WTC11 (cell line): ENCODE measurements at regions not wholly inside any gene's neighbourhood (a gene's known extent, or its start where the extent isn't known, plus 50 kb on each side); places are given as distances from the start of the nearest gene placed in this dataset.

ENCODE experiments used
- ATAC-seq: fragments of 200-7000 bp; cut with Tn5 transposase; 2 replicates; pipeline ENCODE4 v1.10.0; 2021; ENCODE audit warnings: mild to moderate bottlenecking, moderate library complexity
- CTCF ChIA-PET: fragments of 300-600 bp; sonication (Branson Sonifier 250); formaldehyde crosslinking; loops from one replicate; lab custom pipeline; 2021; ENCODE audit warnings: antibody characterized with exemption; lab: Charles Lee
- POLR2A ChIA-PET: fragments of 350-600 bp; sonication (Branson Sonifier 250); formaldehyde crosslinking; loops from one replicate; lab custom pipeline; 2021; ENCODE audit warnings: antibody characterized with exemption; lab: Charles Lee
- DNase-seq: peaks from one replicate; pipeline ENCODE4 v3.0.0; 2021; ENCODE audit warnings: low spot score
- H3K27ac Mint-ChIP-seq: 2 replicates; pipeline ENCODE4 v1.8.0; 2021; ENCODE audit warnings: mixed read lengths
- H3K27me3 Mint-ChIP-seq: 2 replicates; pipeline ENCODE4 v1.8.0; 2021; ENCODE audit warnings: low read depth, mild to moderate bottlenecking, moderate library complexity, mixed read lengths
- H3K36me3 Mint-ChIP-seq: 2 replicates; pipeline ENCODE4 v1.8.0; 2021; ENCODE audit warnings: mixed read lengths
- H3K4me1 Mint-ChIP-seq: 2 replicates; pipeline ENCODE4 v1.8.0; 2022; ENCODE audit warnings: mixed read lengths
- H3K4me3 Mint-ChIP-seq: 2 replicates; pipeline ENCODE4 v1.8.0; 2021; ENCODE audit warnings: mild to moderate bottlenecking, moderate library complexity, mixed read lengths
- H3K9me3 Mint-ChIP-seq: 2 replicates; pipeline ENCODE4 v1.8.0; 2021; ENCODE audit warnings: mixed read lengths
- ATF1 ChIP-seq: sonication (generic); formaldehyde crosslinking; IDR thresholded peaks from 2 replicates; pipeline ENCODE4 v1.8.1; 2023; ENCODE audit warnings: mild to moderate bottlenecking, moderate library complexity, missing genetic modification reagents
- ETV6 ChIP-seq: sonication (generic); formaldehyde crosslinking; IDR thresholded peaks from 2 replicates; pipeline ENCODE4 v1.8.1; 2022; ENCODE audit warnings: mild to moderate bottlenecking, missing genetic modification reagents
- MYBL2 ChIP-seq: sonication (generic); formaldehyde crosslinking; IDR thresholded peaks from 2 replicates; pipeline ENCODE4 v1.8.1; 2023; ENCODE audit warnings: mild to moderate bottlenecking, moderate library complexity, missing genetic modification reagents
- ZBTB21 ChIP-seq: sonication (generic); formaldehyde crosslinking; IDR thresholded peaks from 2 replicates; pipeline ENCODE4 v1.8.1; 2023; ENCODE audit warnings: mild to moderate bottlenecking, missing genetic modification reagents, borderline replicate concordance
- ZNF138 ChIP-seq: sonication (generic); formaldehyde crosslinking; conservative IDR thresholded peaks from 2 replicates; pipeline ENCODE4 v1.8.1; 2022; ENCODE audit warnings: mild to moderate bottlenecking, moderate library complexity, missing genetic modification reagents
- ZNF219 ChIP-seq: sonication (generic); formaldehyde crosslinking; IDR thresholded peaks from 2 replicates; pipeline ENCODE4 v1.8.0; 2023; ENCODE audit warnings: missing genetic modification reagents, mild to moderate bottlenecking, borderline replicate concordance
- ZNF423 ChIP-seq: fragments of 250-450 bp; sonication (Bioruptor Pico); IDR thresholded peaks from 2 replicates; pipeline ENCODE4 v2.1.2; 2022; ENCODE audit warnings: mild to moderate bottlenecking, moderate library complexity
- TF ChIP-seq, protein P1 (sequence below): sonication (generic); formaldehyde crosslinking; IDR thresholded peaks from 2 replicates; pipeline ENCODE4 v1.8.1; 2023; ENCODE audit warnings: mild to moderate bottlenecking, moderate library complexity, missing genetic modification reagents
- TF ChIP-seq, protein P2 (sequence below): sonication (generic); formaldehyde crosslinking; IDR thresholded peaks from 2 replicates; pipeline ENCODE4 v1.8.0; 2022; ENCODE audit warnings: missing genetic modification reagents
- TF ChIP-seq, protein P3 (sequence below): sonication (generic); formaldehyde crosslinking; IDR thresholded peaks from 2 replicates; pipeline ENCODE4 v1.8.1; 2023; ENCODE audit warnings: mild to moderate bottlenecking, missing genetic modification reagents, moderate library complexity
- TF ChIP-seq, protein P4 (sequence below): fragments of 200-600 bp; IDR thresholded peaks from 2 replicates; pipeline ENCODE4 v1.8.0; 2022; ENCODE audit warnings: antibody characterized with exemption
- TF ChIP-seq, protein P5 (sequence below): sonication (generic); formaldehyde crosslinking; IDR thresholded peaks from 2 replicates; pipeline ENCODE4 v1.8.1; 2022; ENCODE audit warnings: low read depth, mild to moderate bottlenecking, moderate library complexity, missing genetic modification reagents, borderline replicate concordance
- TF ChIP-seq, protein P6 (sequence below): fragments of 250-450 bp; sonication (Bioruptor Pico); IDR thresholded peaks from 2 replicates; pipeline ENCODE4 v2.1.2; 2022; ENCODE audit warnings: mild to moderate bottlenecking, moderate library complexity
- TF ChIP-seq, protein P7 (sequence below): sonication (generic); formaldehyde crosslinking; IDR thresholded peaks from 2 replicates; pipeline ENCODE4 v1.8.0; 2022; ENCODE audit warnings: mild to moderate bottlenecking, missing genetic modification reagents
- TF ChIP-seq, protein P8 (sequence below): fragments of 250-450 bp; sonication (Bioruptor Pico); IDR thresholded peaks from 2 replicates; pipeline ENCODE4 v1.9.0; 2021; ENCODE audit warnings: moderate library complexity, mild to moderate bottlenecking, inconsistent platforms, borderline replicate concordance
- TF ChIP-seq, protein P9 (sequence below): fragments of 250-450 bp; sonication (Bioruptor Pico); IDR thresholded peaks from 2 replicates; pipeline ENCODE4 v1.9.0; 2021; ENCODE audit warnings: mild to moderate bottlenecking, borderline replicate concordance

DNA sequence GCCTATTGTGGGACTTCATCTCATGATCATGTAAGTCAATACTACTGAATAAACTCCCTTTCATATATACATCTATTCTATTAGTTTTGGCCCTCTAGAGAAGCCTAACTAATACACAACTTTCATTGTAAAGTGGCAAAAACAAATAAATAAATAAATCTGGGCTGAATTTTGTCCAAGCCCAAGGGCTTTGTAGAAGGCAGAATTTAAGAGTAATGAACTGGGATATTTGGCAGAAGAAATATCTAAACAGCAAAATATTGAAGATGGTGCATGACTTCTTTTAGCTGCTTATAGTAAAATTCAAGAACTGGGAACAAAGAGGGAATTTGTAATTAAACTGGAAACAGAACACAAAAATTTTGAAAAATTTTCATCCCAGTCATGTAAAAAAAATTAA, 246.7 kb upstream of the GULP1 start:
- no peak for DNase-seq
- H3K4me3 Mint-ChIP-seq = no peak overlapping the region
- CTCF ChIA-PET = interaction anchor here (0.7 kb wide), 1 partner anchor 57 kb away, joined by 4 read pairs; no protein-coding TSS in a partner anchor
- TF ChIP-seq, protein P1, sequence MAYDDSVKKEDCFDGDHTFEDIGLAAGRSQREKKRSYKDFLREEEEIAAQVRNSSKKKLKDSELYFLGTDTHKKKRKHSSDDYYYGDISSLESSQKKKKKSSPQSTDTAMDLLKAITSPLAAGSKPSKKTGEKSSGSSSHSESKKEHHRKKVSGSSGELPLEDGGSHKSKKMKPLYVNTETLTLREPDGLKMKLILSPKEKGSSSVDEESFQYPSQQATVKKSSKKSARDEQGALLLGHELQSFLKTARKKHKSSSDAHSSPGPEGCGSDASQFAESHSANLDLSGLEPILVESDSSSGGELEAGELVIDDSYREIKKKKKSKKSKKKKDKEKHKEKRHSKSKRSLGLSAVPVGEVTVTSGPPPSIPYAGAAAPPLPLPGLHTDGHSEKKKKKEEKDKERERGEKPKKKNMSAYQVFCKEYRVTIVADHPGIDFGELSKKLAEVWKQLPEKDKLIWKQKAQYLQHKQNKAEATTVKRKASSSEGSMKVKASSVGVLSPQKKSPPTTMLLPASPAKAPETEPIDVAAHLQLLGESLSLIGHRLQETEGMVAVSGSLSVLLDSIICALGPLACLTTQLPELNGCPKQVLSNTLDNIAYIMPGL (CRISPR knock-in tag) = no peak
- TF ChIP-seq, protein P2, sequence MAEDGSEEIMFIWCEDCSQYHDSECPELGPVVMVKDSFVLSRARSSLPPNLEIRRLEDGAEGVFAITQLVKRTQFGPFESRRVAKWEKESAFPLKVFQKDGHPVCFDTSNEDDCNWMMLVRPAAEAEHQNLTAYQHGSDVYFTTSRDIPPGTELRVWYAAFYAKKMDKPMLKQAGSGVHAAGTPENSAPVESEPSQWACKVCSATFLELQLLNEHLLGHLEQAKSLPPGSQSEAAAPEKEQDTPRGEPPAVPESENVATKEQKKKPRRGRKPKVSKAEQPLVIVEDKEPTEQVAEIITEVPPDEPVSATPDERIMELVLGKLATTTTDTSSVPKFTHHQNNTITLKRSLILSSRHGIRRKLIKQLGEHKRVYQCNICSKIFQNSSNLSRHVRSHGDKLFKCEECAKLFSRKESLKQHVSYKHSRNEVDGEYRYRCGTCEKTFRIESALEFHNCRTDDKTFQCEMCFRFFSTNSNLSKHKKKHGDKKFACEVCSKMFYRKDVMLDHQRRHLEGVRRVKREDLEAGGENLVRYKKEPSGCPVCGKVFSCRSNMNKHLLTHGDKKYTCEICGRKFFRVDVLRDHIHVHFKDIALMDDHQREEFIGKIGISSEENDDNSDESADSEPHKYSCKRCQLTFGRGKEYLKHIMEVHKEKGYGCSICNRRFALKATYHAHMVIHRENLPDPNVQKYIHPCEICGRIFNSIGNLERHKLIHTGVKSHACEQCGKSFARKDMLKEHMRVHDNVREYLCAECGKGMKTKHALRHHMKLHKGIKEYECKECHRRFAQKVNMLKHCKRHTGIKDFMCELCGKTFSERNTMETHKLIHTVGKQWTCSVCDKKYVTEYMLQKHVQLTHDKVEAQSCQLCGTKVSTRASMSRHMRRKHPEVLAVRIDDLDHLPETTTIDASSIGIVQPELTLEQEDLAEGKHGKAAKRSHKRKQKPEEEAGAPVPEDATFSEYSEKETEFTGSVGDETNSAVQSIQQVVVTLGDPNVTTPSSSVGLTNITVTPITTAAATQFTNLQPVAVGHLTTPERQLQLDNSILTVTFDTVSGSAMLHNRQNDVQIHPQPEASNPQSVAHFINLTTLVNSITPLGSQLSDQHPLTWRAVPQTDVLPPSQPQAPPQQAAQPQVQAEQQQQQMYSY (CRISPR knock-in tag) = no peak
- TF ChIP-seq, protein P3, sequence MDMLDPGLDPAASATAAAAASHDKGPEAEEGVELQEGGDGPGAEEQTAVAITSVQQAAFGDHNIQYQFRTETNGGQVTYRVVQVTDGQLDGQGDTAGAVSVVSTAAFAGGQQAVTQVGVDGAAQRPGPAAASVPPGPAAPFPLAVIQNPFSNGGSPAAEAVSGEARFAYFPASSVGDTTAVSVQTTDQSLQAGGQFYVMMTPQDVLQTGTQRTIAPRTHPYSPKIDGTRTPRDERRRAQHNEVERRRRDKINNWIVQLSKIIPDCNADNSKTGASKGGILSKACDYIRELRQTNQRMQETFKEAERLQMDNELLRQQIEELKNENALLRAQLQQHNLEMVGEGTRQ (CRISPR knock-in tag) = no peak
- TF ChIP-seq, protein P4, sequence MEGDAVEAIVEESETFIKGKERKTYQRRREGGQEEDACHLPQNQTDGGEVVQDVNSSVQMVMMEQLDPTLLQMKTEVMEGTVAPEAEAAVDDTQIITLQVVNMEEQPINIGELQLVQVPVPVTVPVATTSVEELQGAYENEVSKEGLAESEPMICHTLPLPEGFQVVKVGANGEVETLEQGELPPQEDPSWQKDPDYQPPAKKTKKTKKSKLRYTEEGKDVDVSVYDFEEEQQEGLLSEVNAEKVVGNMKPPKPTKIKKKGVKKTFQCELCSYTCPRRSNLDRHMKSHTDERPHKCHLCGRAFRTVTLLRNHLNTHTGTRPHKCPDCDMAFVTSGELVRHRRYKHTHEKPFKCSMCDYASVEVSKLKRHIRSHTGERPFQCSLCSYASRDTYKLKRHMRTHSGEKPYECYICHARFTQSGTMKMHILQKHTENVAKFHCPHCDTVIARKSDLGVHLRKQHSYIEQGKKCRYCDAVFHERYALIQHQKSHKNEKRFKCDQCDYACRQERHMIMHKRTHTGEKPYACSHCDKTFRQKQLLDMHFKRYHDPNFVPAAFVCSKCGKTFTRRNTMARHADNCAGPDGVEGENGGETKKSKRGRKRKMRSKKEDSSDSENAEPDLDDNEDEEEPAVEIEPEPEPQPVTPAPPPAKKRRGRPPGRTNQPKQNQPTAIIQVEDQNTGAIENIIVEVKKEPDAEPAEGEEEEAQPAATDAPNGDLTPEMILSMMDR = no peak
- TF ChIP-seq ZNF138 (CRISPR knock-in tag) (no peak), ETV6 (CRISPR knock-in tag) (no peak), ATF1 (CRISPR knock-in tag) (no peak), ZNF219 (CRISPR knock-in tag) (no peak), ZNF423 (CRISPR knock-in tag) (no peak)
- TF ChIP-seq, protein P5, sequence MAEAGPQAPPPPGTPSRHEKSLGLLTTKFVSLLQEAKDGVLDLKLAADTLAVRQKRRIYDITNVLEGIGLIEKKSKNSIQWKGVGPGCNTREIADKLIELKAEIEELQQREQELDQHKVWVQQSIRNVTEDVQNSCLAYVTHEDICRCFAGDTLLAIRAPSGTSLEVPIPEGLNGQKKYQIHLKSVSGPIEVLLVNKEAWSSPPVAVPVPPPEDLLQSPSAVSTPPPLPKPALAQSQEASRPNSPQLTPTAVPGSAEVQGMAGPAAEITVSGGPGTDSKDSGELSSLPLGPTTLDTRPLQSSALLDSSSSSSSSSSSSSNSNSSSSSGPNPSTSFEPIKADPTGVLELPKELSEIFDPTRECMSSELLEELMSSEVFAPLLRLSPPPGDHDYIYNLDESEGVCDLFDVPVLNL (CRISPR knock-in tag) = no peak
- TF ChIP-seq, protein P6, sequence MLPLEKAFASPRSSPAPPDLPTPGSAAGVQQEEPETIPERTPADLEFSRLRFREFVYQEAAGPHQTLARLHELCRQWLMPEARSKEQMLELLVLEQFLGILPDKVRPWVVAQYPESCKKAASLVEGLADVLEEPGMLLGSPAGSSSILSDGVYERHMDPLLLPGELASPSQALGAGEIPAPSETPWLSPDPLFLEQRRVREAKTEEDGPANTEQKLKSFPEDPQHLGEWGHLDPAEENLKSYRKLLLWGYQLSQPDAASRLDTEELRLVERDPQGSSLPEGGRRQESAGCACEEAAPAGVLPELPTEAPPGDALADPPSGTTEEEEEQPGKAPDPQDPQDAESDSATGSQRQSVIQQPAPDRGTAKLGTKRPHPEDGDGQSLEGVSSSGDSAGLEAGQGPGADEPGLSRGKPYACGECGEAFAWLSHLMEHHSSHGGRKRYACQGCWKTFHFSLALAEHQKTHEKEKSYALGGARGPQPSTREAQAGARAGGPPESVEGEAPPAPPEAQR = no peak
- peaks cover 12% of the 10 kb centered on the region for H3K9me3 Mint-ChIP-seq
- no peaks in the 10 kb centered on the region for H3K27me3 Mint-ChIP-seq
- no peak overlapping the region for H3K27ac Mint-ChIP-seq
- peaks cover 38% of the 10 kb centered on the region for H3K4me1 Mint-ChIP-seq
- ATAC-seq = no peak
- peaks cover 45% of the 10 kb centered on the region for H3K36me3 Mint-ChIP-seq
- POLR2A ChIA-PET = interaction anchor here (0.5 kb wide), 1 partner anchor 1132 kb away, joined by 3 read pairs; no protein-coding TSS in a partner anchor

DNA sequence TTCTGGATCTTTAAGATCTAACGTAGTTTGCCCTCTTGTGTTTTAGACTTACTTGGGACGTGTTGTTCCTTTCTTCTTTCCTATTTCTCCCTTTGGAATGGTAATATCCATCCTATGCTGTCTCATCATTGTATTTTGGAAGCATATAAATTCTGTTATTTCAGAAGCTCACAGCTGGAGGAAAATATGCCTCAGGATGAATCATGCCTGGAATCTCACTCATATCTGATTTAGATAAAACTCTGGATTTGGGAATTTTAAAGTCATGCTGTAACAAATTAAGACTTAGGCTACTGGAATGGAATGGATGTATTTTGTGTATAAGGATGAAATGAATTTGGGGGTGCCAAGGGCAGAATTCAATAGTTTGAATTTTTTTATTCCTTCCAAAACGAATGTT, 245.2 kb upstream of the GULP1 start:
- no peak for ATAC-seq
- no peak for DNase-seq
- CTCF ChIA-PET = no interaction called here
- peaks cover 45% of the 10 kb centered on the region for H3K36me3 Mint-ChIP-seq
- H3K27me3 Mint-ChIP-seq = no peaks in the 10 kb centered on the region
- H3K27ac Mint-ChIP-seq = no peak overlapping the region
- peaks cover 43% of the 10 kb centered on the region for H3K4me1 Mint-ChIP-seq
- POLR2A ChIA-PET = no interaction called here
- no peak overlapping the region for H3K4me3 Mint-ChIP-seq
- H3K9me3 Mint-ChIP-seq = peaks cover 12% of the 10 kb centered on the region
- TF ChIP-seq ZBTB21 (CRISPR knock-in tag) = no peak
- TF ChIP-seq, protein P7, sequence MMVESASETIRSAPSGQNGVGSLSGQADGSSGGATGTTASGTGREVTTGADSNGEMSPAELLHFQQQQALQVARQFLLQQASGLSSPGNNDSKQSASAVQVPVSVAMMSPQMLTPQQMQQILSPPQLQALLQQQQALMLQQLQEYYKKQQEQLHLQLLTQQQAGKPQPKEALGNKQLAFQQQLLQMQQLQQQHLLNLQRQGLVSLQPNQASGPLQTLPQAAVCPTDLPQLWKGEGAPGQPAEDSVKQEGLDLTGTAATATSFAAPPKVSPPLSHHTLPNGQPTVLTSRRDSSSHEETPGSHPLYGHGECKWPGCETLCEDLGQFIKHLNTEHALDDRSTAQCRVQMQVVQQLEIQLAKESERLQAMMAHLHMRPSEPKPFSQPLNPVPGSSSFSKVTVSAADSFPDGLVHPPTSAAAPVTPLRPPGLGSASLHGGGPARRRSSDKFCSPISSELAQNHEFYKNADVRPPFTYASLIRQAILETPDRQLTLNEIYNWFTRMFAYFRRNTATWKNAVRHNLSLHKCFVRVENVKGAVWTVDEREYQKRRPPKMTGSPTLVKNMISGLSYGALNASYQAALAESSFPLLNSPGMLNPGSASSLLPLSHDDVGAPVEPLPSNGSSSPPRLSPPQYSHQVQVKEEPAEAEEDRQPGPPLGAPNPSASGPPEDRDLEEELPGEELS (CRISPR knock-in tag) = no peak
- TF ChIP-seq, protein P8, sequence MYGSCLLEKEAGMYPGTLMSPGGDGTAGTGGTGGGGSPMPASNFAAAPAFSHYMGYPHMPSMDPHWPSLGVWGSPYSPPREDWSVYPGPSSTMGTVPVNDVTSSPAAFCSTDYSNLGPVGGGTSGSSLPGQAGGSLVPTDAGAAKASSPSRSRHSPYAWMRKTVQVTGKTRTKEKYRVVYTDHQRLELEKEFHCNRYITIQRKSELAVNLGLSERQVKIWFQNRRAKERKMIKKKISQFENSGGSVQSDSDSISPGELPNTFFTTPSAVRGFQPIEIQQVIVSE (CRISPR knock-in tag) = no peak
- TF ChIP-seq MYBL2 (CRISPR knock-in tag) = no peak
- TF ChIP-seq, protein P9, sequence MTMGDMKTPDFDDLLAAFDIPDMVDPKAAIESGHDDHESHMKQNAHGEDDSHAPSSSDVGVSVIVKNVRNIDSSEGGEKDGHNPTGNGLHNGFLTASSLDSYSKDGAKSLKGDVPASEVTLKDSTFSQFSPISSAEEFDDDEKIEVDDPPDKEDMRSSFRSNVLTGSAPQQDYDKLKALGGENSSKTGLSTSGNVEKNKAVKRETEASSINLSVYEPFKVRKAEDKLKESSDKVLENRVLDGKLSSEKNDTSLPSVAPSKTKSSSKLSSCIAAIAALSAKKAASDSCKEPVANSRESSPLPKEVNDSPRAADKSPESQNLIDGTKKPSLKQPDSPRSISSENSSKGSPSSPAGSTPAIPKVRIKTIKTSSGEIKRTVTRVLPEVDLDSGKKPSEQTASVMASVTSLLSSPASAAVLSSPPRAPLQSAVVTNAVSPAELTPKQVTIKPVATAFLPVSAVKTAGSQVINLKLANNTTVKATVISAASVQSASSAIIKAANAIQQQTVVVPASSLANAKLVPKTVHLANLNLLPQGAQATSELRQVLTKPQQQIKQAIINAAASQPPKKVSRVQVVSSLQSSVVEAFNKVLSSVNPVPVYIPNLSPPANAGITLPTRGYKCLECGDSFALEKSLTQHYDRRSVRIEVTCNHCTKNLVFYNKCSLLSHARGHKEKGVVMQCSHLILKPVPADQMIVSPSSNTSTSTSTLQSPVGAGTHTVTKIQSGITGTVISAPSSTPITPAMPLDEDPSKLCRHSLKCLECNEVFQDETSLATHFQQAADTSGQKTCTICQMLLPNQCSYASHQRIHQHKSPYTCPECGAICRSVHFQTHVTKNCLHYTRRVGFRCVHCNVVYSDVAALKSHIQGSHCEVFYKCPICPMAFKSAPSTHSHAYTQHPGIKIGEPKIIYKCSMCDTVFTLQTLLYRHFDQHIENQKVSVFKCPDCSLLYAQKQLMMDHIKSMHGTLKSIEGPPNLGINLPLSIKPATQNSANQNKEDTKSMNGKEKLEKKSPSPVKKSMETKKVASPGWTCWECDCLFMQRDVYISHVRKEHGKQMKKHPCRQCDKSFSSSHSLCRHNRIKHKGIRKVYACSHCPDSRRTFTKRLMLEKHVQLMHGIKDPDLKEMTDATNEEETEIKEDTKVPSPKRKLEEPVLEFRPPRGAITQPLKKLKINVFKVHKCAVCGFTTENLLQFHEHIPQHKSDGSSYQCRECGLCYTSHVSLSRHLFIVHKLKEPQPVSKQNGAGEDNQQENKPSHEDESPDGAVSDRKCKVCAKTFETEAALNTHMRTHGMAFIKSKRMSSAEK (CRISPR knock-in tag) = no peak
